GM19438 (cell line): ENCODE measurements at regions not wholly inside any gene's neighbourhood (a gene's known extent, or its start where the extent isn't known, plus 50 kb on each side); places are given as distances from the start of the nearest gene placed in this dataset.
A peak's percentile ranks its signal among the peaks of the same experiment; 100 is the strongest.

Source experiments
- ATAC-seq: cut with Tn5 transposase; IDR thresholded peaks from one replicate; pipeline ENCODE4 v1.9.1; 2021; ENCODE audit warnings: low read depth; ENCODE audit not compliant: unreplicated experiment

GRCh38 chr6:113304116-113304515 is 553.0 kb upstream of the MARCKS start:
- no peak for ATAC-seq

GRCh38 chr6:113306552-113307145 is 550.5 kb upstream of the MARCKS start:
- ATAC-seq, result peak; percentile 68

GRCh38 chr6:113308266-113308665 is 548.9 kb upstream of the MARCKS start:
- ATAC-seq, result no peak

- ATAC-seq, result no peak
Observed at GRCh38 chr6:113313841-113314240, 543.3 kb upstream of the MARCKS start.

GRCh38 chr6:113315165-113315564 is 542.0 kb upstream of the MARCKS start:
- no peak for ATAC-seq

GRCh38 chr6:113315879-113316278 is 541.3 kb upstream of the MARCKS start:
- no peak for ATAC-seq

- no peak for ATAC-seq
Observed at GRCh38 chr6:113317442-113317841, 539.7 kb upstream of the MARCKS start.

- ATAC-seq, result no peak
Observed at GRCh38 chr6:113317891-113318574, 539.1 kb upstream of the MARCKS start.

GRCh38 chr6:113318575-113318917 is 538.6 kb upstream of the MARCKS start:
- no peak for ATAC-seq

- no peak for ATAC-seq
Observed at GRCh38 chr6:113320653-113321052, 536.5 kb upstream of the MARCKS start.

- ATAC-seq, result no peak
Observed at GRCh38 chr6:113326781-113327180, 530.4 kb upstream of the MARCKS start.

GRCh38 chr6:113328886-113329381 is 528.2 kb upstream of the MARCKS start:
- ATAC-seq, result no peak

- no peak for ATAC-seq
Observed at GRCh38 chr6:113329942-113330635, 527.1 kb upstream of the MARCKS start.

GRCh38 chr6:113330636-113330946 is 526.6 kb upstream of the MARCKS start:
- ATAC-seq, result no peak

- no peak for ATAC-seq
Observed at GRCh38 chr6:113331021-113331420, 526.1 kb upstream of the MARCKS start.

GRCh38 chr6:113338644-113339043 is 518.5 kb upstream of the MARCKS start:
- no peak for ATAC-seq

- ATAC-seq, result no peak
Observed at GRCh38 chr6:113339209-113339608, 517.9 kb upstream of the MARCKS start.

- no peak for ATAC-seq
Observed at GRCh38 chr6:113340371-113340770, 516.8 kb upstream of the MARCKS start.

- ATAC-seq, result no peak
Observed at GRCh38 chr6:113343940-113344339, 513.2 kb upstream of the MARCKS start.

- no peak for ATAC-seq
Observed at GRCh38 chr6:113344969-113345368, 512.2 kb upstream of the MARCKS start.

GRCh38 chr6:113347436-113347835 is 509.7 kb upstream of the MARCKS start:
- no peak for ATAC-seq

GRCh38 chr6:113350461-113350860 is 506.7 kb upstream of the MARCKS start:
- no peak for ATAC-seq
